ENCODE measurements at regions not wholly inside any gene's neighbourhood (a gene's known extent, or its start where the extent isn't known, plus 50 kb on each side); places are given as distances from the start of the nearest gene placed in this dataset.
"Not testable (repeated sequence)": the region's sequence is repeated elsewhere in the genome, so short reads cannot be mapped to it uniquely, and the experiment has no call there.

DNA sequence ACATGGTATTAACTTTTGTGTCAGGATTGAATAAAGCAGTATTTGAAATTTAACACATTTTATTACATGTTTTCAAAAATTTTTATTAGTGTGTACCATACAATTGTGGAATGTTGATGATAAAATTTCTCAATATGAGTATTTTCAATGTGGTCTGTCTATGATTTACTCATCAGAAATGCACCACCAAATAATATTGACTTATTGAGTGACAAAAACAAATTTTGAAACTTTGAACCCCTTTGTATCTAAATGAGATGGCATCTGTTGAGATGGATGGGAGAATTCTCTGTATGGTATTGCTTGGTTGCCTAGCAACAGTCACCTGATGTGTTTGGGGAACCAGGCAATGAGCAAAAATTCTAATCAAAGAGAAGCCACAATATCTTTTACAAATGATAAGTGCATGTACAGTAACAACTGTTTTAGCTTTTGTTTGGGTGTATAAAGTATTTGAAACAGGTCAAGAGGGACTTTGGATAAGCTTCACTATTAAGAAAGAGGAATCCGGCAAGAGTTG lies 400.1 kb downstream of the CCDC85A start:
- H3K4me1 ChIP-seq (ENCODE audit: control insufficient read depth in 3 of 3, insufficient read depth in 3 of 3, low read length in 3 of 3), result no peaks in the 10 kb centered on the region
- no peaks in the 10 kb centered on the region for H3K36me3 ChIP-seq (ENCODE audit: control insufficient read depth in 3 of 3, insufficient read depth in 3 of 3, low read length in 3 of 3)
- no peak overlapping the region for H3K27ac ChIP-seq (ENCODE audit: low read depth, low read length)
- no peak overlapping the region for H3K4me3 ChIP-seq (ENCODE audit: low read length in 3 of 3)
- no peaks in the 10 kb centered on the region for H3K9me3 ChIP-seq (ENCODE audit: control insufficient read depth in 3 of 3, low read length in 3 of 3)
- no peaks in the 10 kb centered on the region for H3K27me3 ChIP-seq (ENCODE audit: control insufficient read depth in 3 of 3, insufficient read depth in 3 of 3, low read length in 3 of 3)
- no peak overlapping the region for H3K9ac ChIP-seq (ENCODE audit: low read depth in 1 of 3, low read length in 3 of 3)

- Histone ChIP-seq H3K9ac (ENCODE audit: low read depth in 1 of 3, low read length in 3 of 3) (no peak overlapping the region), H3K27me3 (ENCODE audit: control insufficient read depth in 3 of 3, insufficient read depth in 3 of 3, low read length in 3 of 3) (no peaks in the 10 kb centered on the region), H3K4me3 (ENCODE audit: low read length in 3 of 3) (no peak overlapping the region), H3K9me3 (ENCODE audit: control insufficient read depth in 3 of 3, low read length in 3 of 3) (no peaks in the 10 kb centered on the region), H3K27ac (ENCODE audit: low read depth, low read length) (no peak overlapping the region), H3K36me3 (ENCODE audit: control insufficient read depth in 3 of 3, insufficient read depth in 3 of 3, low read length in 3 of 3) (no peaks in the 10 kb centered on the region), H3K4me1 (ENCODE audit: control insufficient read depth in 3 of 3, insufficient read depth in 3 of 3, low read length in 3 of 3) (no peaks in the 10 kb centered on the region)
These were observed 403.7 kb downstream of the CCDC85A start for GRCh38 chr2:56587456-56587855.

DNA sequence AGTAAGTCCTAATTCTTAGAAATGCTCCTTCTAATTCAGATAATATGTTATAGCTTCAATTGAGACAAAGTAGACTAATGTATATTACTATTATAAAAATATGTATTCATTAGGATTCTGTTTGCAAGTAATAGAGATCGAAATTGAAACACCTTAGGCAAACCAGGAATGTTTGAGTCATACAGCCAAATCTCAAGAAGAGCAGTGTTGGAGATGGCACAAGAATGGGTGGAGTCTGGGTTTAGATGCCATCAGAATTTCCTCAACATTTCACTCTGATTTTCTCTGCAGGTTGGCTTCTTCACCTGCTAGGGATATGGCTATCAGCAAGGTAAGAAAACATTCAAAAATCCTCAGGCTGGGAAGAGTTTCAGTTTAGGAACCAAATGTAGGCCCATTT lies 405.4 kb downstream of the CCDC85A start:
- Histone ChIP-seq H3K36me3 (ENCODE audit: control insufficient read depth in 3 of 3, insufficient read depth in 3 of 3, low read length in 3 of 3) (no peaks in the 10 kb centered on the region), H3K9ac (ENCODE audit: low read depth in 1 of 3, low read length in 3 of 3) (no peak overlapping the region), H3K4me3 (ENCODE audit: low read length in 3 of 3) (no peak overlapping the region), H3K9me3 (ENCODE audit: control insufficient read depth in 3 of 3, low read length in 3 of 3) (no peaks in the 10 kb centered on the region), H3K4me1 (ENCODE audit: control insufficient read depth in 3 of 3, insufficient read depth in 3 of 3, low read length in 3 of 3) (no peaks in the 10 kb centered on the region), H3K27me3 (ENCODE audit: control insufficient read depth in 3 of 3, insufficient read depth in 3 of 3, low read length in 3 of 3) (no peaks in the 10 kb centered on the region), H3K27ac (ENCODE audit: low read depth, low read length) (no peak overlapping the region)

DNA sequence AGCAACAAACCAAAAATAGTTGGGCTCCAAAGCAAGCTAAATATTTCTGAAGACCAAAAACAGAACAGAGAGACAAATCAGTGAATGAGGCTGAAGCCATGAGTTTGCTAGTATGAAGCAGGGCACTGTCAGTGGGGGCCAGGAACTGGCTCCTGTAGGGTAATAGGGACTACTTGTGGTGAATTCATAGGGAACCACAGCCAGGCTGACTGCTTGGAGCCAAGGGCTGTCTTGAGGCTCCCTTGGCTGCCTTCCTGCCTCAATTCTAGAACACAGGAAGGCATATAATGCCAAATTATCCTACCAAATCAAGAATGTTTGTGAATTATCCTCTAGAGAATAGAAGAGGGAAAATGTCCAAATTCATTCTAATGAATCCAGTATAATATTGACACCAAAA lies 406.0 kb downstream of the CCDC85A start:
- no peaks in the 10 kb centered on the region for H3K36me3 ChIP-seq (ENCODE audit: control insufficient read depth in 3 of 3, insufficient read depth in 3 of 3, low read length in 3 of 3)
- H3K4me3 ChIP-seq (ENCODE audit: low read length in 3 of 3), result no peak overlapping the region
- H3K27me3 ChIP-seq (ENCODE audit: control insufficient read depth in 3 of 3, insufficient read depth in 3 of 3, low read length in 3 of 3), result no peaks in the 10 kb centered on the region
- H3K27ac ChIP-seq (ENCODE audit: low read depth, low read length), result no peak overlapping the region
- H3K9ac ChIP-seq (ENCODE audit: low read depth in 1 of 3, low read length in 3 of 3), result no peak overlapping the region
- no peaks in the 10 kb centered on the region for H3K9me3 ChIP-seq (ENCODE audit: control insufficient read depth in 3 of 3, low read length in 3 of 3)
- no peaks in the 10 kb centered on the region for H3K4me1 ChIP-seq (ENCODE audit: control insufficient read depth in 3 of 3, insufficient read depth in 3 of 3, low read length in 3 of 3)

GRCh38 chr2:56590611-56591010 lies 406.8 kb downstream of the CCDC85A start:
- H3K27me3 ChIP-seq (ENCODE audit: control insufficient read depth in 3 of 3, insufficient read depth in 3 of 3, low read length in 3 of 3), result no peaks in the 10 kb centered on the region
- H3K9ac ChIP-seq (ENCODE audit: low read depth in 1 of 3, low read length in 3 of 3), result no peak overlapping the region
- H3K4me3 ChIP-seq (ENCODE audit: low read length in 3 of 3), result no peak overlapping the region
- H3K27ac ChIP-seq (ENCODE audit: low read depth, low read length), result no peak overlapping the region
- no peaks in the 10 kb centered on the region for H3K9me3 ChIP-seq (ENCODE audit: control insufficient read depth in 3 of 3, low read length in 3 of 3)
- H3K36me3 ChIP-seq (ENCODE audit: control insufficient read depth in 3 of 3, insufficient read depth in 3 of 3, low read length in 3 of 3), result no peaks in the 10 kb centered on the region
- H3K4me1 ChIP-seq (ENCODE audit: control insufficient read depth in 3 of 3, insufficient read depth in 3 of 3, low read length in 3 of 3), result no peaks in the 10 kb centered on the region

- H3K4me3 ChIP-seq (ENCODE audit: low read length in 3 of 3); H3K4me1 ChIP-seq (ENCODE audit: control insufficient read depth in 3 of 3, insufficient read depth in 3 of 3, low read length in 3 of 3); H3K9ac ChIP-seq (ENCODE audit: low read depth in 1 of 3, low read length in 3 of 3); H3K27ac ChIP-seq (ENCODE audit: low read depth, low read length); H3K27me3 ChIP-seq (ENCODE audit: control insufficient read depth in 3 of 3, insufficient read depth in 3 of 3, low read length in 3 of 3); H3K9me3 ChIP-seq (ENCODE audit: control insufficient read depth in 3 of 3, low read length in 3 of 3); H3K36me3 ChIP-seq (ENCODE audit: control insufficient read depth in 3 of 3, insufficient read depth in 3 of 3, low read length in 3 of 3): not testable (repeated sequence)
These were observed 422.3 kb downstream of the CCDC85A start for GRCh38 chr2:56606086-56606485.

GRCh38 chr2:56613254-56613653 lies 429.5 kb downstream of the CCDC85A start:
- H3K27me3 ChIP-seq (ENCODE audit: control insufficient read depth in 3 of 3, insufficient read depth in 3 of 3, low read length in 3 of 3), result no peaks in the 10 kb centered on the region
- H3K9ac ChIP-seq (ENCODE audit: low read depth in 1 of 3, low read length in 3 of 3), result no peak overlapping the region
- no peak overlapping the region for H3K27ac ChIP-seq (ENCODE audit: low read depth, low read length)
- H3K9me3 ChIP-seq (ENCODE audit: control insufficient read depth in 3 of 3, low read length in 3 of 3), result no peaks in the 10 kb centered on the region
- H3K36me3 ChIP-seq (ENCODE audit: control insufficient read depth in 3 of 3, insufficient read depth in 3 of 3, low read length in 3 of 3), result no peaks in the 10 kb centered on the region
- no peaks in the 10 kb centered on the region for H3K4me1 ChIP-seq (ENCODE audit: control insufficient read depth in 3 of 3, insufficient read depth in 3 of 3, low read length in 3 of 3)
- no peak overlapping the region for H3K4me3 ChIP-seq (ENCODE audit: low read length in 3 of 3)

DNA sequence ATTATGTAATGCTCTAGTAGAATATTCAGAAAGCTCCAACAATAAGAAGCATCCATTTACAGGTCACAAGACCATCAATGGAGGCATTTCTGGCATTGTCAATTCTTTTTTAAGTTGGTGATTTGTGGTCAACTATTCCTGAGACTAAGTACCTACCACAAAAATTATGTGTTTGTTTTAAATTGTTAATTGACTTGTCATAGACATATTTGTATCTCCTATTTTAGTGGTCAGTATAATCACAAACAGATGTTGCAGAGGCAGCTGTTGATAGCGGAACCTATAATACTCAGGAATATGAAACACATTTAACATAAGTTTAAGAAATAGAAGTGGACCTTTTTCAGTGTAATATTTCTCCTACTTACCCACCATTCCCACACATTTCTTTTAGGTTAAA lies 430.1 kb downstream of the CCDC85A start:
- Histone ChIP-seq H3K4me3 (ENCODE audit: low read length in 3 of 3) (no peak overlapping the region), H3K9me3 (ENCODE audit: control insufficient read depth in 3 of 3, low read length in 3 of 3) (no peaks in the 10 kb centered on the region), H3K27me3 (ENCODE audit: control insufficient read depth in 3 of 3, insufficient read depth in 3 of 3, low read length in 3 of 3) (no peaks in the 10 kb centered on the region), H3K9ac (ENCODE audit: low read depth in 1 of 3, low read length in 3 of 3) (no peak overlapping the region), H3K36me3 (ENCODE audit: control insufficient read depth in 3 of 3, insufficient read depth in 3 of 3, low read length in 3 of 3) (no peaks in the 10 kb centered on the region), H3K4me1 (ENCODE audit: control insufficient read depth in 3 of 3, insufficient read depth in 3 of 3, low read length in 3 of 3) (no peaks in the 10 kb centered on the region), H3K27ac (ENCODE audit: low read depth, low read length) (no peak overlapping the region)

GRCh38 chr2:56615760-56616159 lies 432.0 kb downstream of the CCDC85A start:
- Histone ChIP-seq H3K9ac (ENCODE audit: low read depth in 1 of 3, low read length in 3 of 3) (no peak overlapping the region), H3K36me3 (ENCODE audit: control insufficient read depth in 3 of 3, insufficient read depth in 3 of 3, low read length in 3 of 3) (no peaks in the 10 kb centered on the region), H3K27ac (ENCODE audit: low read depth, low read length) (no peak overlapping the region), H3K9me3 (ENCODE audit: control insufficient read depth in 3 of 3, low read length in 3 of 3) (no peaks in the 10 kb centered on the region), H3K4me1 (ENCODE audit: control insufficient read depth in 3 of 3, insufficient read depth in 3 of 3, low read length in 3 of 3) (no peaks in the 10 kb centered on the region), H3K4me3 (ENCODE audit: low read length in 3 of 3) (no peak overlapping the region), H3K27me3 (ENCODE audit: control insufficient read depth in 3 of 3, insufficient read depth in 3 of 3, low read length in 3 of 3) (no peaks in the 10 kb centered on the region)

- Histone ChIP-seq H3K27me3 (ENCODE audit: control insufficient read depth in 3 of 3, insufficient read depth in 3 of 3, low read length in 3 of 3) (no peaks in the 10 kb centered on the region), H3K36me3 (ENCODE audit: control insufficient read depth in 3 of 3, insufficient read depth in 3 of 3, low read length in 3 of 3) (no peaks in the 10 kb centered on the region), H3K9me3 (ENCODE audit: control insufficient read depth in 3 of 3, low read length in 3 of 3) (no peaks in the 10 kb centered on the region), H3K27ac (ENCODE audit: low read depth, low read length) (no peak overlapping the region), H3K4me3 (ENCODE audit: low read length in 3 of 3) (no peak overlapping the region), H3K4me1 (ENCODE audit: control insufficient read depth in 3 of 3, insufficient read depth in 3 of 3, low read length in 3 of 3) (no peaks in the 10 kb centered on the region), H3K9ac (ENCODE audit: low read depth in 1 of 3, low read length in 3 of 3) (no peak overlapping the region)
These were observed 440.4 kb downstream of the CCDC85A start for GRCh38 chr2:56624181-56624580.

GRCh38 chr2:56626927-56627326 lies 443.1 kb downstream of the CCDC85A start:
- no peaks in the 10 kb centered on the region for H3K27me3 ChIP-seq (ENCODE audit: control insufficient read depth in 3 of 3, insufficient read depth in 3 of 3, low read length in 3 of 3)
- H3K36me3 ChIP-seq (ENCODE audit: control insufficient read depth in 3 of 3, insufficient read depth in 3 of 3, low read length in 3 of 3), result no peaks in the 10 kb centered on the region
- no peak overlapping the region for H3K4me3 ChIP-seq (ENCODE audit: low read length in 3 of 3)
- no peaks in the 10 kb centered on the region for H3K9me3 ChIP-seq (ENCODE audit: control insufficient read depth in 3 of 3, low read length in 3 of 3)
- H3K9ac ChIP-seq (ENCODE audit: low read depth in 1 of 3, low read length in 3 of 3), result no peak overlapping the region
- H3K27ac ChIP-seq (ENCODE audit: low read depth, low read length), result no peak overlapping the region
- H3K4me1 ChIP-seq (ENCODE audit: control insufficient read depth in 3 of 3, insufficient read depth in 3 of 3, low read length in 3 of 3), result no peaks in the 10 kb centered on the region
